Loucy (cell line): ENCODE measurements at regions not wholly inside any gene's neighbourhood (a gene's known extent, or its start where the extent isn't known, plus 50 kb on each side); places are given as distances from the start of the nearest gene placed in this dataset.

Source experiments
- H2AFZ ChIP-seq: fragments of 200-600 bp; sonication (generic); 2 replicates; pipeline ENCODE4 v1.6.0; 2016; ENCODE audit warnings: antibody characterized with exemption, mild to moderate bottlenecking, low read length, moderate library complexity
- H3F3A ChIP-seq: fragments of 200-600 bp; 2 replicates; pipeline ENCODE4 v1.6.0; 2016; ENCODE audit warnings: antibody characterized with exemption, low read depth, mild to moderate bottlenecking
- H3K27me3 ChIP-seq: fragments of 200-600 bp; sonication (generic); 2 replicates; pipeline ENCODE4 v1.6.1; 2014; ENCODE audit warnings: low read length, mild to moderate bottlenecking; ENCODE audit not compliant: insufficient read depth, poor library complexity, severe bottlenecking
- H3K36me3 ChIP-seq: fragments of 200-600 bp; sonication (generic); 2 replicates; pipeline ENCODE4 v1.6.1; 2016; ENCODE audit warnings: low read length; ENCODE audit not compliant: insufficient read depth
- H3K4me1 ChIP-seq: fragments of 200-600 bp; sonication (generic); 2 replicates; pipeline ENCODE4 v1.5.1; 2014; ENCODE audit warnings: low read length, mild to moderate bottlenecking; ENCODE audit not compliant: insufficient read depth, poor library complexity, severe bottlenecking
- H3K4me2 ChIP-seq: fragments of 200-600 bp; sonication (generic); 2 replicates; pipeline ENCODE4 v1.6.0; 2014; ENCODE audit warnings: antibody characterized with exemption, low read length, low read depth, mild to moderate bottlenecking; ENCODE audit not compliant: poor library complexity, severe bottlenecking
- H3K4me3 ChIP-seq: fragments of 200-600 bp; sonication (generic); 2 replicates; pipeline ENCODE4 v1.5.1; 2014; ENCODE audit warnings: low read length, mild to moderate bottlenecking, mixed read lengths; ENCODE audit not compliant: poor library complexity, severe bottlenecking
- H3K79me2 ChIP-seq: fragments of 200-600 bp; sonication (generic); 2 replicates; pipeline ENCODE4 v1.6.1; 2014; ENCODE audit warnings: low read length; ENCODE audit not compliant: insufficient read depth
- H3K9ac ChIP-seq: fragments of 200-600 bp; sonication (generic); 2 replicates; pipeline ENCODE4 v1.6.0; 2014; ENCODE audit warnings: mild to moderate bottlenecking, low read depth, low read length, moderate library complexity; ENCODE audit not compliant: poor library complexity, severe bottlenecking
- H3K9me2 ChIP-seq: fragments of 200-600 bp; sonication (generic); replicated peaks from 2 replicates; pipeline ENCODE4 v1.6.1; 2016; ENCODE audit warnings: low read depth, low read length, mixed read lengths
- H3K9me3 ChIP-seq: fragments of 200-600 bp; sonication (generic); 2 replicates; pipeline ENCODE4 v1.6.1; 2014; ENCODE audit warnings: mild to moderate bottlenecking, antibody characterized with exemption, low read length, low read depth; ENCODE audit not compliant: insufficient read depth
- H4K20me1 ChIP-seq: fragments of 200-600 bp; sonication (generic); 2 replicates; pipeline ENCODE4 v1.6.0; 2014; ENCODE audit warnings: antibody characterized with exemption, low read length, mild to moderate bottlenecking; ENCODE audit not compliant: insufficient read depth, poor library complexity, severe bottlenecking
- CTCF ChIP-seq: fragments of 200-600 bp; sonication (generic); conservative IDR thresholded peaks from 2 replicates; pipeline ENCODE4 v1.5.1; 2014; ENCODE audit warnings: mild to moderate bottlenecking, antibody characterized with exemption, low read length
- EZH2phosphoT487 ChIP-seq: fragments of 200-600 bp; IDR thresholded peaks from 2 replicates; pipeline ENCODE4 v1.6.1; 2018; ENCODE audit warnings: antibody characterized with exemption, mild to moderate bottlenecking, moderate library complexity, borderline replicate concordance

GRCh38 chr5:114054594-114054993 lies 307.3 kb upstream of the KCNN2 start:
- no peaks in the 10 kb centered on the region for H3K4me1 ChIP-seq
- H2AFZ ChIP-seq: no peak overlapping the region
- no peaks in the 10 kb centered on the region for H3F3A ChIP-seq
- H4K20me1 ChIP-seq: no peaks in the 10 kb centered on the region
- TF ChIP-seq CTCF (no peak), EZH2phosphoT487 (no peak)
- H3K4me2 ChIP-seq: no peak overlapping the region
- no peaks in the 10 kb centered on the region for H3K36me3 ChIP-seq
- H3K79me2 ChIP-seq: no peaks in the 10 kb centered on the region
- H3K9ac ChIP-seq: no peak overlapping the region
- no peak overlapping the region for H3K4me3 ChIP-seq
- H3K9me3 ChIP-seq: no peaks in the 10 kb centered on the region
- no peaks in the 10 kb centered on the region for H3K9me2 ChIP-seq
- H3K27me3 ChIP-seq: no peaks in the 10 kb centered on the region

GRCh38 chr5:114055318-114056184 lies 306.3 kb upstream of the KCNN2 start:
- Histone ChIP-seq H3K4me2 (no peak overlapping the region), H3K27me3 (no peaks in the 10 kb centered on the region), H2AFZ (no peak overlapping the region), H3K9me2 (no peaks in the 10 kb centered on the region), H3K4me3 (no peak overlapping the region), H3K9me3 (no peaks in the 10 kb centered on the region), H3F3A (no peaks in the 10 kb centered on the region), H3K36me3 (no peaks in the 10 kb centered on the region), H3K9ac (no peak overlapping the region), H3K4me1 (no peaks in the 10 kb centered on the region), H4K20me1 (no peaks in the 10 kb centered on the region), H3K79me2 (no peaks in the 10 kb centered on the region)
- TF ChIP-seq CTCF: no peak
- no peak for TF ChIP-seq EZH2phosphoT487

- Histone ChIP-seq H2AFZ (no peak overlapping the region), H3K36me3 (no peaks in the 10 kb centered on the region), H3K4me2 (no peak overlapping the region), H3K27me3 (no peaks in the 10 kb centered on the region), H3K4me1 (no peaks in the 10 kb centered on the region), H4K20me1 (no peaks in the 10 kb centered on the region), H3K79me2 (no peaks in the 10 kb centered on the region), H3F3A (no peaks in the 10 kb centered on the region), H3K9me2 (no peaks in the 10 kb centered on the region), H3K9ac (no peak overlapping the region), H3K4me3 (no peak overlapping the region), H3K9me3 (no peaks in the 10 kb centered on the region)
- TF ChIP-seq EZH2phosphoT487: no peak
- no peak for TF ChIP-seq CTCF
These were observed 305.7 kb upstream of the KCNN2 start for GRCh38 chr5:114056185-114056538.
